ENCODE measurements at regions not wholly inside any gene's neighbourhood (a gene's known extent, or its start where the extent isn't known, plus 50 kb on each side); places are given as distances from the start of the nearest gene placed in this dataset.

- no peak for TF ChIP-seq TEAD4 (IDR thresholded peaks at IDR 0.05)
These were observed 527.6 kb upstream of the CDH18 start for GRCh38 chr5:20515606-20516005.

GRCh38 chr5:20514145-20514544, 526.1 kb upstream of the CDH18 start:
- no peak for TF ChIP-seq EP300 (IDR thresholded peaks at IDR 0.05; ENCODE audit: borderline replicate concordance)
- TF ChIP-seq NFIC (IDR thresholded peaks at IDR 0.05), result no peak
- TF ChIP-seq, protein P1, sequence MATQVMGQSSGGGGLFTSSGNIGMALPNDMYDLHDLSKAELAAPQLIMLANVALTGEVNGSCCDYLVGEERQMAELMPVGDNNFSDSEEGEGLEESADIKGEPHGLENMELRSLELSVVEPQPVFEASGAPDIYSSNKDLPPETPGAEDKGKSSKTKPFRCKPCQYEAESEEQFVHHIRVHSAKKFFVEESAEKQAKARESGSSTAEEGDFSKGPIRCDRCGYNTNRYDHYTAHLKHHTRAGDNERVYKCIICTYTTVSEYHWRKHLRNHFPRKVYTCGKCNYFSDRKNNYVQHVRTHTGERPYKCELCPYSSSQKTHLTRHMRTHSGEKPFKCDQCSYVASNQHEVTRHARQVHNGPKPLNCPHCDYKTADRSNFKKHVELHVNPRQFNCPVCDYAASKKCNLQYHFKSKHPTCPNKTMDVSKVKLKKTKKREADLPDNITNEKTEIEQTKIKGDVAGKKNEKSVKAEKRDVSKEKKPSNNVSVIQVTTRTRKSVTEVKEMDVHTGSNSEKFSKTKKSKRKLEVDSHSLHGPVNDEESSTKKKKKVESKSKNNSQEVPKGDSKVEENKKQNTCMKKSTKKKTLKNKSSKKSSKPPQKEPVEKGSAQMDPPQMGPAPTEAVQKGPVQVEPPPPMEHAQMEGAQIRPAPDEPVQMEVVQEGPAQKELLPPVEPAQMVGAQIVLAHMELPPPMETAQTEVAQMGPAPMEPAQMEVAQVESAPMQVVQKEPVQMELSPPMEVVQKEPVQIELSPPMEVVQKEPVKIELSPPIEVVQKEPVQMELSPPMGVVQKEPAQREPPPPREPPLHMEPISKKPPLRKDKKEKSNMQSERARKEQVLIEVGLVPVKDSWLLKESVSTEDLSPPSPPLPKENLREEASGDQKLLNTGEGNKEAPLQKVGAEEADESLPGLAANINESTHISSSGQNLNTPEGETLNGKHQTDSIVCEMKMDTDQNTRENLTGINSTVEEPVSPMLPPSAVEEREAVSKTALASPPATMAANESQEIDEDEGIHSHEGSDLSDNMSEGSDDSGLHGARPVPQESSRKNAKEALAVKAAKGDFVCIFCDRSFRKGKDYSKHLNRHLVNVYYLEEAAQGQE (IDR thresholded peaks at IDR 0.05; ENCODE audit: low read depth), result no peak
- no peak for TF ChIP-seq CREB1 (IDR thresholded peaks at IDR 0.05; ENCODE audit: low read depth)
- TF ChIP-seq YY1 (IDR thresholded peaks at IDR 0.05; ENCODE audit: low read depth), result no peak
- TF ChIP-seq MAX (IDR thresholded peaks at IDR 0.05), result no peak
- TF ChIP-seq TAF1 (IDR thresholded peaks at IDR 0.05; ENCODE audit: low read depth), result no peak
- TF ChIP-seq RAD21 (IDR thresholded peaks at IDR 0.05; ENCODE audit: low read depth), result no peak
- TF ChIP-seq ZBTB7A (IDR thresholded peaks at IDR 0.05; ENCODE audit: low read depth), result no peak
- TF ChIP-seq EGR1 (IDR thresholded peaks at IDR 0.05), result no peak
- no peak for TF ChIP-seq TCF12 (IDR thresholded peaks at IDR 0.05; ENCODE audit: low read depth)
- TF ChIP-seq TEAD4 (IDR thresholded peaks at IDR 0.05), result no peak
- TF ChIP-seq FOXM1 (IDR thresholded peaks at IDR 0.05; ENCODE audit: borderline replicate concordance, low read depth), result no peak

- TF ChIP-seq CREB1 (IDR thresholded peaks at IDR 0.05; ENCODE audit: low read depth) (no peak), TEAD4 (IDR thresholded peaks at IDR 0.05) (no peak), EP300 (IDR thresholded peaks at IDR 0.05; ENCODE audit: borderline replicate concordance) (no peak), ZBTB7A (IDR thresholded peaks at IDR 0.05; ENCODE audit: low read depth) (no peak), TAF1 (IDR thresholded peaks at IDR 0.05; ENCODE audit: low read depth) (no peak), EGR1 (IDR thresholded peaks at IDR 0.05) (no peak), TCF12 (IDR thresholded peaks at IDR 0.05; ENCODE audit: low read depth) (no peak), CEBPB (IDR thresholded peaks at IDR 0.05) (no peak), NFIC (IDR thresholded peaks at IDR 0.05) (no peak)
- TF ChIP-seq, protein P1 (IDR thresholded peaks at IDR 0.05; ENCODE audit: low read depth), result no peak
- TF ChIP-seq, protein P2, sequence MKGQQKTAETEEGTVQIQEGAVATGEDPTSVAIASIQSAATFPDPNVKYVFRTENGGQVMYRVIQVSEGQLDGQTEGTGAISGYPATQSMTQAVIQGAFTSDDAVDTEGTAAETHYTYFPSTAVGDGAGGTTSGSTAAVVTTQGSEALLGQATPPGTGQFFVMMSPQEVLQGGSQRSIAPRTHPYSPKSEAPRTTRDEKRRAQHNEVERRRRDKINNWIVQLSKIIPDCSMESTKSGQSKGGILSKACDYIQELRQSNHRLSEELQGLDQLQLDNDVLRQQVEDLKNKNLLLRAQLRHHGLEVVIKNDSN (IDR thresholded peaks at IDR 0.05), result no peak
These were observed 512.5 kb upstream of the CDH18 start for GRCh38 chr5:20500546-20500945.

- TF ChIP-seq EP300 (IDR thresholded peaks at IDR 0.05; ENCODE audit: borderline replicate concordance), result no peak
- no peak for TF ChIP-seq EGR1 (IDR thresholded peaks at IDR 0.05)
These were observed 510.9 kb upstream of the CDH18 start for GRCh38 chr5:20498926-20499325.

DNA sequence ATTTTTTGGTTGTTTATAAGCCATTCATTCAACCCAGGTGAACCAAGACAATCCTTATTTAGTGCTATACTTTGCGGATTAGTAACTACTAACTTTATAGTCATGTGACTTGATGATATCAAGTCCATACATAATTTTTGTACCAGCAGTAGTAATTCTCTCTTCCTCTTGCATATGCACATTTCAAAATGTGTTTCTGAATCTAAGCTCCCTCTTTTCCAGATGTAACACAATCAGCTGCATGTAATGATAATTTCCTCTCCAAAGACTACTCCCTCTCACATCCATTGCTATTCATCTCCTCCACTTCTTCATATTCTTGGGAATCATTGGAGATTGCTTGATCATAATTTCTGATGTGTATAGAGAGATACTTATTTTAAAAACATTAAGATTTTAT, 510.1 kb upstream of the CDH18 start:
- TF ChIP-seq FOXM1 (IDR thresholded peaks at IDR 0.05; ENCODE audit: borderline replicate concordance, low read depth) (no peak), EGR1 (IDR thresholded peaks at IDR 0.05) (no peak), CEBPB (IDR thresholded peaks at IDR 0.05) (no peak), RAD21 (IDR thresholded peaks at IDR 0.05; ENCODE audit: low read depth) (no peak), TAF1 (IDR thresholded peaks at IDR 0.05; ENCODE audit: low read depth) (no peak), EP300 (IDR thresholded peaks at IDR 0.05; ENCODE audit: borderline replicate concordance) (no peak)
- TF ChIP-seq, protein P1 (IDR thresholded peaks at IDR 0.05; ENCODE audit: low read depth), result no peak

- TF ChIP-seq TCF12 (IDR thresholded peaks at IDR 0.05; ENCODE audit: low read depth), result no peak
- TF ChIP-seq MAX (IDR thresholded peaks at IDR 0.05), result no peak
- TF ChIP-seq TEAD4 (IDR thresholded peaks at IDR 0.05), result no peak
- TF ChIP-seq ZBTB7A (IDR thresholded peaks at IDR 0.05; ENCODE audit: low read depth), result no peak
- TF ChIP-seq CEBPB (IDR thresholded peaks at IDR 0.05), result no peak
- no peak for TF ChIP-seq EP300 (IDR thresholded peaks at IDR 0.05; ENCODE audit: borderline replicate concordance)
- no peak for TF ChIP-seq EGR1 (IDR thresholded peaks at IDR 0.05)
- TF ChIP-seq CREB1 (IDR thresholded peaks at IDR 0.05; ENCODE audit: low read depth), result no peak
- no peak for TF ChIP-seq TAF1 (IDR thresholded peaks at IDR 0.05; ENCODE audit: low read depth)
- no peak for TF ChIP-seq NFIC (IDR thresholded peaks at IDR 0.05)
- no peak for TF ChIP-seq FOXM1 (IDR thresholded peaks at IDR 0.05; ENCODE audit: borderline replicate concordance, low read depth)
These were observed 509.4 kb upstream of the CDH18 start for GRCh38 chr5:20497356-20497755.

Data from Ishikawa (cell line).